HG02623 (cell line): ENCODE measurements at regions not wholly inside any gene's neighbourhood (a gene's known extent, or its start where the extent isn't known, plus 50 kb on each side); places are given as distances from the start of the nearest gene placed in this dataset.

Experiments used
- ATAC-seq: cut with Tn5 transposase; IDR thresholded peaks from one replicate; pipeline ENCODE4 v1.9.1; 2021; ENCODE audit warnings: moderate library complexity; ENCODE audit not compliant: unreplicated experiment

GRCh38 chr21:35853321-35854239 lies 206.7 kb downstream of the SETD4 start:
- no peak for ATAC-seq

- no peak for ATAC-seq
These were observed 207.5 kb downstream of the SETD4 start for GRCh38 chr21:35852820-35853219.

GRCh38 chr21:35850542-35851103 lies 209.7 kb downstream of the SETD4 start:
- no peak for ATAC-seq

DNA sequence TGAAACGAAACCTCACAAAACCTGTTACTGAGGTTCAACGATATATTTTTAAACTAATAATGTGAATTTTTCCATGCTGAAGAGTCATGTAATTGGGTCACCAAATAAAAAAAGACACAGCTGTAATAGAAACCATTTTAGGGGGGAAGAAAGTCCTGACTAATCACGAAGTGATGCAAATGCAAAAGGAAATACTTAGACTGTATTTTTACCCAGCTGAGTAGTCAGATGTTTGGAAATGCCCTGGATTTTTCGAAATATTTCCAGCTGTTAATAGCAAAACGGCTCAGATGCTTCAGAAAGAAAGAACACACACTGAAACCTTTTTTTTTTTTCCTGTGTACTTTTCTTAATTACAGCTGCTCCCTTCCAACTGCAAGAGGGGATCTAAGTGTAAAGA lies 210.3 kb downstream of the SETD4 start:
- no peak for ATAC-seq

GRCh38 chr21:35849144-35849543 lies 211.2 kb downstream of the SETD4 start:
- ATAC-seq: no peak

- ATAC-seq: no peak
These were observed 216.2 kb downstream of the SETD4 start for GRCh38 chr21:35843911-35844667.

DNA sequence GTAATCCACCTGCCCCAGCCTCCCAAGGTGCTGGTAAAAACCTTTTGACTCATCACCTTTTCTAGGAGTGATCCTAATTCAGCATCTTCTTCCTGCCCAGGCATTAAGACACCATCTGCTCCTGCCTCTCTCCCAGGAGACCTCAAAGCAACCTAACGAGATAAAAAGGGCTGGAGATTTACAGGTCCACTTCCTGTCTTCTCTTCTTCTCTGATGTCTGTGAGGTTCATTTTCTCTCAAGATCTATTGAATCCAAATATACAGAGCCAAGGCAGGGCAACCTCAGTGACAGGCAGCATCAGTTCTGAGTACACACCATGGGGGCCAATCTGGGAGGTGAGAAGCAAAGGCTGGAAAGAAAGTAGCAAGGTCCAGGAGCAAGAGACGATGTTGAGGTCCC lies 219.4 kb downstream of the SETD4 start:
- no peak for ATAC-seq

DNA sequence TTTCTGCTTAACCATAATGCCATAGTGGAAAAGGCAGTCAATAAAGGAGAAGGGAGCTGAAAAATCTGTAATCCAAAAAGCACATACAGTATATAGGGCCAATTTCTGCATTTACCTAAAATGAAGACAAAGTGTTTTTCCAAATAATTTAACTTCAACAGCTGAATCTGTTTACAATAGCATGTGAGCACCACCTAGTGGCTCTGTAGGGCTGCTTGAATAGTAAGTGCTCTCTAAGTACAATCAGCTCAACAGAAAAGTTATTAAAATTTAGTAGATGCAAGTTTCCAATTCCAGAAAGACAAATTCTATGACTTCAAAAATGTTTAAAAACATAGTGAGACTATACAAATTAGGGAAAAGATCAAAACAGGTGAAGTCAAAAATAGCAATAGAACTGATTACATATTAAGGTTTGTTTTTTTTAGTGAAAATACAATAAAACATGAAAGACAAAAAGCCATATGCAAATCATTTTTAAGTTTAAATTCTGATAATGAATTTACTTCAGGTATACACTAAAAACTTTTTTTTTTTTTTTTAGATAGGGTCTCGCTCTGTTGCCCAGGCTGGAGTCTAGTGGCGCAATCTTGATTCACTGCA lies 220.0 kb downstream of the SETD4 start:
- no peak for ATAC-seq

DNA sequence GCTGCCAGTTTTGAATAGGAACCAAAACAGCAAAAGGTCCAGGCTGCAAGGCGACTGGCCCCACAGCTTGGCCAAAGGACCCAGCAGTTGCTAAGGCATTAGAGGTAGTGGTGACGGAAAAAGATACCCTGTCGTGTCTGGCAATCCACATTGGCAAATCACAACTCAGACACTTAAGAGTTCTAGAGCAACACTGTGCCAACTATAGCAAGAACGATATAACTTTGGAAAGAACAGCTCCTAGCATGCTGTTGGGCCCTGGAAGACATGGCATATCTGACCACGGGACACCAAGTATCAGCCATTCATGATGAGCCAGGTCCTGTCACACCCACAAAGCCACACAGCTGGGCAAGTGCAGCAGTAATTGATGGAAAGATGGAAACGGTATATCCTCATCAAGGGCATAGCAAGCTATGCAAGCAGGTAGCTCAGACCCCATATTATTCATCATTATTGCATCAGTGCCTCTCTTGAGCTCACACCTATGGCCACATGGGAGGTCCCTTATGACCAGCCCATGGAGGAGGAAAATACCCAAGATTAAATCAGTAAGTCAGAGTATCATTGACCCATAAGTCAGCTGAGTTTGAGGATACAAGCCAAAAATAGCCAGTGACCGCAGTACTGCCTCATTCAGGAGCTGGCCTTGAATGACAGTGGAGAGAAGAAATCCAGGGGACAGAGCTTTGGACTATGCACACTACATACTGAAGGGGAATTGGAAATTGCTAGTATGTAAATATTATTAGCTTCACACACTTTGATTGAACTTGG lies 221.2 kb downstream of the SETD4 start:
- no peak for ATAC-seq

GRCh38 chr21:35838350-35838749 lies 222.0 kb downstream of the SETD4 start:
- ATAC-seq: no peak

GRCh38 chr21:35833991-35834390 lies 226.3 kb downstream of the SETD4 start:
- ATAC-seq: no peak

DNA sequence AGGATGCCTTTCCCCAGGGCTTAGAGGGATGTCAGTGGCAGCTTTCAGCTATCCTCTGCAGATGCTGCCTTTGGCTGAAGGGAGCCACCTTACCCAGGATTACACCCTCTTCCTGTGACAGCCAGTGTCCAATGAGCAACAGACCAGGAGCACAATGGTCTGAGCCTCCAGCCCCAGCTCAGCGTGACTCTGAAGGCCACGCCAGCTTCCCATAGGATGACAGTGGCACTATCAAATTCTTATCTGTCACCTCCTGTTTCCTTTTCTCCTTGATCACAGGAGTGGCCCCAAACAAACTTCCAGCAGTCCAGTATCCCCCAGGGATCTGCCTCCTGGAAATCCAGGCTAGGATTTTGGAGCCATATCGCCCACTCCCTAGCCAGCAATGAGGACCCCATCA lies 226.9 kb downstream of the SETD4 start:
- no peak for ATAC-seq

GRCh38 chr21:35831230-35831629 lies 229.1 kb downstream of the SETD4 start:
- no peak for ATAC-seq

DNA sequence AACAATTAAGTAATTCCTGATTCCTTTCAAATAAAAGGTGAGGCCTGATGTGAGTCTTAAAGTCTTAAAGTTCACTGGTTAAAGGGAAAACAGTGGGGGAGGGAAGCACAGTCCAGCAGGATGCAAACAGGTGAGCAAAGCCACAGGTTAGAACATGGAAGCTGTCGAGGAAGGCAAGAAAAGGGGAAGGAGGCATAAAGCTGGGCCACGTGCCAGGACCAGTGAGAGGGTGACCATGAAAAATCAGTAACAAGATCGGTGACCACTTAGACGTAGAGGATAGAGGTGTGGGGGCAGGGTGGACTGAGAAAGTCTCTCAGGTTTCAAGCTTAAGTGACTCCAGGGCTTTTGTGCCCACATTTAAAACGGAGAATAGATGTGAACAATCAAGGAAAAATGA lies 231.3 kb downstream of the SETD4 start:
- no peak for ATAC-seq

DNA sequence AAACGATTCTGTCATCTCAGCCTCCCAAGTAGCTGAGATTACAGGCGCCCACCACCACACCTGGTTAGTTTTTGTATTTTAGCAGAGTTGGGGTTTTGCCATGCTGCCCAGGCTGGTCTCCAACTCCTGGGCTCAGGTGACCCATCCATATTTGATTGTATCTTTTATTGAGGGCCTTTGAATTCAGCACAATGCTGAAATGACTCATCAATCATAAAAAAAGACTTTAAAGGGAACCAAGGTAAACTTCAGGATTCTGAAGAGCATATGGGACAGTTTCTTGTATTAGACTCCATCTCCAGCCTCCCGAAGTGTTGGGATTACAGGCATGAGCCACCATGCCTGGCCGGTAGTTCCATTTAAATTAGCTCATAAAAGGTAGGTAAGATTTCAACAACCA lies 232.2 kb downstream of the SETD4 start:
- ATAC-seq: no peak

- ATAC-seq: no peak
These were observed 233.3 kb downstream of the SETD4 start for GRCh38 chr21:35827004-35827403.

GRCh38 chr21:35825370-35826353 lies 234.7 kb downstream of the SETD4 start:
- ATAC-seq: no peak

GRCh38 chr21:35824136-35824535 lies 236.2 kb downstream of the SETD4 start:
- no peak for ATAC-seq

DNA sequence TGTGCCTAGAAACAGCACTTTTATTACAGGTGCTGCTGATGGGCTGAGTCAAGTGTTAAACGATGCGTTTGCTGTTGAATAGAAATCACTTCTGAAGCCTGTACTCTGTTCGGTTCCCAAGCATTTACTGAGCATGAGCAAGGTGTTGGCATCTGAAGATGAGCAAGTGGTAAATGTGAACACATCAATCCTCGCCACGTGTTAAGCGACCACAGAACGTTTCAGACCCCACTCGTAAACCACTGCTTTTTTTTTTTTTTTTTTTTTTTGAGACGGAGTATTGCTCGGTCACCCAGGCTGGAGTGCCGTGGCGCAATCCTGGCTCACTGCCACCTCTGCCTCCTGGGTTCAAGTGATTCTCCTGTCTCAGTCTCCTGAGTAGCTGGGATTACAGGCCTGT lies 241.2 kb downstream of the SETD4 start:
- no peak for ATAC-seq
